ENCODE measurements at regions not wholly inside any gene's neighbourhood (a gene's known extent, or its start where the extent isn't known, plus 50 kb on each side); places are given as distances from the start of the nearest gene placed in this dataset.

DNA sequence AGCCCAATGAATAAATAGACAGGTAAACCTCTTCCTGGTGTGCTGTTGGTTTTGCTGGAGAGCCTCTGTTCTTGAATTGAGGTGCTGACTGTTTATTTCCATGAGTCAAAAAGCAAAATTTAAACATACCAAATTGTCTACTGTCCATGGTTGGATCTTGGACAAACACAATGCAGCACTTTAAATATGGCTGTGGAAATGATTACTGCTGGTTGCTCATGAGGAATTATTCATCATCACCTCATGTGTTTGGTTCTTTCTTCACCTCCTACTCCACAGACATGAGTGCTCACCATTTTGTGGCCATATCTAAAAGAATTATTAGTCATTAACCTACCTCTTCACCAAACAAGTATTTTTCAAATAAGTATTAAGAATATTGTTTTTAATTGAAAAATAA lies 85.3 kb upstream of the GALNT5 start:
- no peaks in the 10 kb centered on the region for H3K4me1 ChIP-seq (ENCODE audit: control insufficient read depth in 2 of 2, insufficient read depth in 2 of 2, low read length in 2 of 2)
- H3K27me3 ChIP-seq (replicated peaks in 1 of 4; ENCODE audit: control extremely low read depth in 1 of 4, control insufficient read depth in 3 of 4, insufficient read depth in 4 of 4, low read length in 3 of 4), result no peaks in the 10 kb centered on the region
- CTCF ChIA-PET, result no interaction called here
- no peak overlapping the region for H3K27ac ChIP-seq (ENCODE audit: low read length in 2 of 2)
- H3K4me2 ChIP-seq (replicated peaks; ENCODE audit: low read depth, low read length, poor library complexity, severe bottlenecking), result no peak overlapping the region
- no peaks in the 10 kb centered on the region for H3K9me3 Mint-ChIP-seq (ENCODE audit: insufficient read depth)
- H3K9ac ChIP-seq (ENCODE audit: low read length), result no peak overlapping the region
- H3K27ac Mint-ChIP-seq, result no peak overlapping the region
- no peak overlapping the region for H2AFZ ChIP-seq (ENCODE audit: insufficient read depth, low read depth, low read length, poor library complexity, severe bottlenecking)
- H3K4me1 Mint-ChIP-seq, result no peaks in the 10 kb centered on the region
- POLR2A ChIA-PET, result no interaction called here
- DNase-seq (no peak), ATAC-seq (ENCODE audit: low read depth) (no peak)
- no peak overlapping the region for H3K4me3 ChIP-seq (ENCODE audit: control extremely low read depth in 1 of 5, extremely low read depth in 1 of 5, insufficient read depth in 1 of 5, low read depth in 2 of 5, low read length in 4 of 5)
- intact Hi-C loops (cut with micrococcal nuclease), result no loop called here
- no peaks in the 10 kb centered on the region for H3K27me3 Mint-ChIP-seq
- no peak for TF ChIP-seq EZH2 (IDR thresholded peaks at IDR 0.05; ENCODE audit: borderline replicate concordance, insufficient read depth, low read depth, low read length, poor library complexity, severe bottlenecking)
- TF ChIP-seq, protein P1, sequence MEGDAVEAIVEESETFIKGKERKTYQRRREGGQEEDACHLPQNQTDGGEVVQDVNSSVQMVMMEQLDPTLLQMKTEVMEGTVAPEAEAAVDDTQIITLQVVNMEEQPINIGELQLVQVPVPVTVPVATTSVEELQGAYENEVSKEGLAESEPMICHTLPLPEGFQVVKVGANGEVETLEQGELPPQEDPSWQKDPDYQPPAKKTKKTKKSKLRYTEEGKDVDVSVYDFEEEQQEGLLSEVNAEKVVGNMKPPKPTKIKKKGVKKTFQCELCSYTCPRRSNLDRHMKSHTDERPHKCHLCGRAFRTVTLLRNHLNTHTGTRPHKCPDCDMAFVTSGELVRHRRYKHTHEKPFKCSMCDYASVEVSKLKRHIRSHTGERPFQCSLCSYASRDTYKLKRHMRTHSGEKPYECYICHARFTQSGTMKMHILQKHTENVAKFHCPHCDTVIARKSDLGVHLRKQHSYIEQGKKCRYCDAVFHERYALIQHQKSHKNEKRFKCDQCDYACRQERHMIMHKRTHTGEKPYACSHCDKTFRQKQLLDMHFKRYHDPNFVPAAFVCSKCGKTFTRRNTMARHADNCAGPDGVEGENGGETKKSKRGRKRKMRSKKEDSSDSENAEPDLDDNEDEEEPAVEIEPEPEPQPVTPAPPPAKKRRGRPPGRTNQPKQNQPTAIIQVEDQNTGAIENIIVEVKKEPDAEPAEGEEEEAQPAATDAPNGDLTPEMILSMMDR (IDR thresholded peaks at IDR 0.05), result no peak
- no peaks in the 10 kb centered on the region for H3K79me2 ChIP-seq (ENCODE audit: control insufficient read depth, insufficient read depth, low read length)
- H3K36me3 ChIP-seq (replicated peaks in 1 of 2; ENCODE audit: control extremely low read depth in 1 of 2, control insufficient read depth in 1 of 2, extremely low read depth in 1 of 2, insufficient read depth in 2 of 2, low read length in 1 of 2), result no peaks in the 10 kb centered on the region
- no peaks in the 10 kb centered on the region for H4K20me1 ChIP-seq (ENCODE audit: control insufficient read depth, insufficient read depth, low read length, poor library complexity, severe bottlenecking)
- H3K9me3 ChIP-seq (ENCODE audit: control extremely low read depth in 1 of 3, control insufficient read depth in 2 of 3, insufficient read depth in 1 of 3, low read length in 2 of 3), result no peaks in the 10 kb centered on the region
- H3K4me3 Mint-ChIP-seq, result no peak overlapping the region

DNA sequence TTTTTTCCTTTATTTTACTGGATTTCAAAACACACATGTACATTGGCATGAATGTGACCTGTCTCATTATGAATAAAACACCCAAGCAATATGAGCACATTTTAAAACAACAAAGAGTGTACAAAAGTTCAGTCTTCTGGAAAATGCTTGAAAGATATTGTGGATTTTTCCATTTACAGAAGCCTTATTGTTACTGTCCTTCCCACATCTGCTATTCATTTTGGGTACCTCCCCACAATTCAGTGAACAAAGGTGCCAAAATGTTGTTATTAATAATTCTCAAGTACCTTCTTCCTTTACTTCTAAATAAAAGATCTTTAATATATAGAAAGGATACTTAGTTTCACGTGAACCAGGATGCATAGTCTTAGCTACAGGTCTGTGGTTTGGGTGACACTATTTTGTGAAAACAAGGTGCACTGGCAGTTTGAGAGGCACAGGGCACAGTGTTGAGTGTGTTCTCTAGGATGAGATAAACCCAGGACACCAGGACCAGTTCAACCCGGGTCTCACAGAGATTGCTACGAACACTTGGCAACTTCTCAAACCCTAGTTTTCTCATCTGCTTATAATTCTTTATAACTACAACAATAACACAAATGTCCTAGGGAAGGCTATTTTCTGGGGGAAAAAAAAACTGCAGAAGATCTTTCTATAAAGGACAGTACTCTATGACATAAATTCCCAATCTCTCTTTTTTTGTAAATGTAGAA lies 84.5 kb upstream of the GALNT5 start:
- H3K27ac Mint-ChIP-seq, result no peak overlapping the region
- no peaks in the 10 kb centered on the region for H3K27me3 Mint-ChIP-seq
- ATAC-seq (ENCODE audit: low read depth) (no peak), DNase-seq (no peak)
- no peak overlapping the region for H3K4me2 ChIP-seq (replicated peaks; ENCODE audit: low read depth, low read length, poor library complexity, severe bottlenecking)
- H3K4me3 ChIP-seq (ENCODE audit: control extremely low read depth in 1 of 5, extremely low read depth in 1 of 5, insufficient read depth in 1 of 5, low read depth in 2 of 5, low read length in 4 of 5), result no peak overlapping the region
- H4K20me1 ChIP-seq (ENCODE audit: control insufficient read depth, insufficient read depth, low read length, poor library complexity, severe bottlenecking), result no peaks in the 10 kb centered on the region
- intact Hi-C loops (cut with micrococcal nuclease), result no loop called here
- no peak overlapping the region for H2AFZ ChIP-seq (ENCODE audit: insufficient read depth, low read depth, low read length, poor library complexity, severe bottlenecking)
- H3K27ac ChIP-seq (ENCODE audit: low read length in 2 of 2), result no peak overlapping the region
- H3K4me1 Mint-ChIP-seq, result no peaks in the 10 kb centered on the region
- TF ChIP-seq EZH2 (IDR thresholded peaks at IDR 0.05; ENCODE audit: borderline replicate concordance, insufficient read depth, low read depth, low read length, poor library complexity, severe bottlenecking), result no peak
- TF ChIP-seq, protein P1 (IDR thresholded peaks at IDR 0.05), result no peak
- no peaks in the 10 kb centered on the region for H3K9me3 Mint-ChIP-seq (ENCODE audit: insufficient read depth)
- H3K9me3 ChIP-seq (ENCODE audit: control extremely low read depth in 1 of 3, control insufficient read depth in 2 of 3, insufficient read depth in 1 of 3, low read length in 2 of 3), result no peaks in the 10 kb centered on the region
- H3K4me3 Mint-ChIP-seq, result no peak overlapping the region
- no peaks in the 10 kb centered on the region for H3K27me3 ChIP-seq (replicated peaks in 1 of 4; ENCODE audit: control extremely low read depth in 1 of 4, control insufficient read depth in 3 of 4, insufficient read depth in 4 of 4, low read length in 3 of 4)
- ChIA-PET CTCF (no interaction called here), POLR2A (no interaction called here)
- no peaks in the 10 kb centered on the region for H3K79me2 ChIP-seq (ENCODE audit: control insufficient read depth, insufficient read depth, low read length)
- H3K36me3 ChIP-seq (replicated peaks in 1 of 2; ENCODE audit: control extremely low read depth in 1 of 2, control insufficient read depth in 1 of 2, extremely low read depth in 1 of 2, insufficient read depth in 2 of 2, low read length in 1 of 2), result no peaks in the 10 kb centered on the region
- H3K9ac ChIP-seq (ENCODE audit: low read length), result no peak overlapping the region
- no peaks in the 10 kb centered on the region for H3K4me1 ChIP-seq (ENCODE audit: control insufficient read depth in 2 of 2, insufficient read depth in 2 of 2, low read length in 2 of 2)
- no CpG with 5 or more reads among the region's 3 CpGs for WGBS (ENCODE audit: insufficient coverage)

Measured in B cell (primary cell).